Neuronal stem cell (in vitro differentiated cells): ENCODE measurements at regions not wholly inside any gene's neighbourhood (a gene's known extent, or its start where the extent isn't known, plus 50 kb on each side); places are given as distances from the start of the nearest gene placed in this dataset.
"Not testable (repeated sequence)": the region's sequence is repeated elsewhere in the genome, so short reads cannot be mapped to it uniquely, and the experiment has no call there.

ENCODE experiments used
- DNase-seq: peaks from one replicate; pipeline ENCODE4 v3.0.0-alpha.2; 2013; ENCODE audit warnings: low spot score
- H2AFZ ChIP-seq: one replicate; pipeline ENCODE4 v1.6.1; 2013; ENCODE audit warnings: mild to moderate bottlenecking, low read length, inconsistent platforms
- H2AK5ac ChIP-seq: 2 replicates; pipeline ENCODE4 v1.6.1; 2013; ENCODE audit warnings: low read depth, mild to moderate bottlenecking, inconsistent platforms, low read length, moderate library complexity, mixed read lengths
- H2BK120ac ChIP-seq: 2 replicates; pipeline ENCODE4 v1.6.1; 2013; ENCODE audit warnings: low read depth, mild to moderate bottlenecking, inconsistent platforms, low read length, moderate library complexity, mixed read lengths
- H2BK12ac ChIP-seq: one replicate; pipeline ENCODE4 v1.6.1; 2013; ENCODE audit warnings: low read length, inconsistent platforms
- H2BK15ac ChIP-seq: 2 replicates; pipeline ENCODE4 v1.6.1; 2013; ENCODE audit warnings: mild to moderate bottlenecking, low read length, inconsistent platforms, mixed read lengths
- H2BK5ac ChIP-seq: one replicate; pipeline ENCODE4 v1.6.1; 2013; ENCODE audit warnings: inconsistent platforms, mild to moderate bottlenecking, low read length, moderate library complexity
- H3K14ac ChIP-seq: one replicate; pipeline ENCODE4 v1.6.1; 2013; ENCODE audit warnings: low read length, inconsistent platforms
- H3K18ac ChIP-seq: 2 replicates; pipeline ENCODE4 v1.6.1; 2013; ENCODE audit warnings: low read length, inconsistent platforms
- H3K23ac ChIP-seq: 2 replicates; pipeline ENCODE4 v1.6.1; 2013; ENCODE audit warnings: low read depth, mild to moderate bottlenecking, mixed read lengths, low read length, inconsistent platforms; ENCODE audit not compliant: poor library complexity
- H3K27ac ChIP-seq: replicated peaks from 3 replicates; pipeline ENCODE4 v1.5.1; 2013; ENCODE audit warnings: low read length, inconsistent platforms
- H3K27me3 ChIP-seq, 3 experiments: 2 replicates each; pipeline ENCODE4 v1.6.1; 2013; ENCODE audit warnings: low read length in 3 of 3, mild to moderate bottlenecking in 2 of 3, inconsistent platforms in 1 of 3, low read depth in 1 of 3, mixed read lengths in 1 of 3, moderate library complexity in 1 of 3; ENCODE audit not compliant: control insufficient read depth in 3 of 3, insufficient read depth in 3 of 3
- H3K36me3 ChIP-seq, 2 donors: replicated peaks in 1 of 2; 2 replicates each; pipeline ENCODE4 v1.6.1; 2013; ENCODE audit warnings: low read length in 2 of 2; ENCODE audit not compliant: control insufficient read depth in 2 of 2, insufficient read depth in 2 of 2
- H3K4ac ChIP-seq: 2 replicates; pipeline ENCODE4 v1.6.1; 2013; ENCODE audit warnings: inconsistent platforms, mild to moderate bottlenecking, low read length, moderate library complexity
- H3K4me1 ChIP-seq, 2 donors: 1 replicate in 1 of 2; 2 replicates in 1 of 2; pipeline ENCODE4 v1.6.1; 2013; ENCODE audit warnings: low read length in 2 of 2, low read depth in 1 of 2; ENCODE audit not compliant: control insufficient read depth in 2 of 2, insufficient read depth in 1 of 2
- H3K4me2 ChIP-seq: one replicate; pipeline ENCODE4 v1.6.1; 2013; ENCODE audit warnings: mild to moderate bottlenecking, low read length, inconsistent platforms; ENCODE audit not compliant: insufficient read depth, poor library complexity, severe bottlenecking
- H3K4me3 ChIP-seq, 2 donors: 2 replicates each; pipeline ENCODE4 v1.5.1; 2013; ENCODE audit warnings: low read length in 2 of 2, mild to moderate bottlenecking in 2 of 2, inconsistent platforms in 1 of 2, moderate library complexity in 1 of 2
- H3K79me1 ChIP-seq: one replicate; pipeline ENCODE4 v1.6.1; 2013; ENCODE audit warnings: low read depth, mild to moderate bottlenecking, inconsistent platforms, low read length, moderate library complexity
- H3K9ac ChIP-seq: one replicate; pipeline ENCODE4 v1.6.1; 2013; ENCODE audit warnings: mild to moderate bottlenecking, low read depth, low read length, inconsistent platforms; ENCODE audit not compliant: poor library complexity
- H3K9me3 ChIP-seq, 2 donors: replicated peaks in 1 of 2; 2 replicates each; pipeline versions ENCODE3 to v1.6.1; 2013; ENCODE audit warnings: low read length in 2 of 2, mild to moderate bottlenecking in 2 of 2, inconsistent platforms in 1 of 2, low read depth in 1 of 2, mixed read lengths in 1 of 2, moderate library complexity in 1 of 2; ENCODE audit not compliant: control insufficient read depth in 2 of 2, insufficient read depth in 1 of 2
- H4K8ac ChIP-seq: one replicate; pipeline ENCODE4 v1.6.1; 2013; ENCODE audit warnings: low read depth, mild to moderate bottlenecking, inconsistent platforms, low read length, moderate library complexity
- H4K91ac ChIP-seq: one replicate; pipeline ENCODE4 v1.6.1; 2013; ENCODE audit warnings: low read length, low read depth, mild to moderate bottlenecking, inconsistent platforms; ENCODE audit not compliant: poor library complexity
- WGBS, 2 donors: extraction: QIAGEN DNeasy Blood & Tissue Kit; methylation state at CpG; one replicate each; pipeline ENCODE4 v1.1.7; 2013; ENCODE audit warnings: missing lambda C conversion rate in 2 of 2, mixed read lengths in 1 of 2; ENCODE audit not compliant: insufficient read length in 2 of 2, insufficient replicate concordance in 1 of 2; ENCODE audit errors: extremely low coverage in 2 of 2; 5-methylcytosine and 5-hydroxymethylcytosine counted together

DNA sequence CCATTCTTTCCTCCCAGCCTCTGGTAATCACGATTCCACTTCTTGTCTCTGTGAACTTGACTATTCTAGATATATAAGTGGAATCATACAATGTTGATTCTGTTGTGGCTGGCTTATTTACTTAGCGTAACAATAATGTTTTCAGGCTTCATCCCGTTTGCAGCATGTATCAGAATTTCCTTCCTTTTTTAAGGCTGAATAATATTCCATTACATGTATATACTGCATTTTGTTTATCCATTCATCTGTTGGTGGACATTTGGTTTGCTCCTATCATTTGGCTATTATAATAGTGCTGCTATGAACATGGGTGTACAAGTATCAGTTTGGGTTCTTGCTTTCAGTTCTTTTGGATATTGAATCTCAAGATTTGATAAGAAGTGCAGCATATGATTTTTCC, 239.7 kb upstream of the ZNF608 start:
- Histone ChIP-seq H2BK5ac (no peak overlapping the region), H3K27ac (no peak overlapping the region), H3K4me2 (no peak overlapping the region), H3K4me3 (no peak overlapping the region), H2AK5ac (no peak overlapping the region), H4K91ac (no peak overlapping the region), H3K9me3 (peaks cover 7 to 17% of the 10 kb centered on the region in 2 donors), H3K4me1 (peaks cover under 1 to 2% of the 10 kb centered on the region in 2 donors), H4K8ac (no peak overlapping the region), H3K14ac (no peak overlapping the region), H3K18ac (no peak overlapping the region), H2AFZ (no peak overlapping the region), H3K79me1 (no peaks in the 10 kb centered on the region), H3K36me3 (no peaks in the 10 kb centered on the region), H3K27me3 (no peaks in the 10 kb centered on the region), H3K9ac (no peak overlapping the region), H3K4ac (no peak overlapping the region), H2BK120ac (no peak overlapping the region), H2BK15ac (no peak overlapping the region), H3K23ac (no peak overlapping the region), H2BK12ac (no peak overlapping the region)
- DNase-seq = no peak
- WGBS, 2 donors = 100% methylated on average over 1 of the region's 3 CpGs; no CpG with 5 or more reads in 1 of the 2 donors

DNA sequence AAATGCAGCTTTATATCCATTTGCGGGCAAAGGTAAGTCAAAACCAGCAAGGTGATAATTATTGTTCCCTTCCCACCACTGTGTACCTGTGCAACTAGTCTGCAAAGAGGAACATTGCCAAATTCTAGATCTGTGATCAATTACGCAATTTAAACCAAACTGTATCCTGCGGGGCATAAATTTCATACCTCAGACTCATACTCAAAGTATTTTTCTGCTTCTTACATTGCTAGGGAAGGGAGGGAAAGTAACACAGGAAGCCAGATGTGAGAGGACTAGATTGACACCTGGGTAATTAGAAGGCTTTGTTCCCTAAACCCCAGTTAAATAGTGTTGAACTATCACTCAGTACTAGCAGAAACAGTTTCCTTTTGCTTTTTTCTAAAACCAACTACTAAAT, 240.2 kb upstream of the ZNF608 start:
- H3K4me2 ChIP-seq = no peak overlapping the region
- H3K27ac ChIP-seq = no peak overlapping the region
- H3K36me3 ChIP-seq = no peaks in the 10 kb centered on the region
- H2BK15ac ChIP-seq = no peak overlapping the region
- H3K14ac ChIP-seq = no peak overlapping the region
- H3K9me3 ChIP-seq = peaks cover 7 to 17% of the 10 kb centered on the region in 2 donors
- H3K4me1 ChIP-seq = peaks cover 0 to 1% of the 10 kb centered on the region in 2 donors
- no peak overlapping the region for H4K91ac ChIP-seq
- DNase-seq = no peak
- no CpG with 5 or more reads among the region's 3 CpGs for WGBS, 2 donors
- H3K4me3 ChIP-seq = no peak overlapping the region
- no peak overlapping the region for H3K9ac ChIP-seq
- no peak overlapping the region for H2AK5ac ChIP-seq
- no peak overlapping the region for H2BK12ac ChIP-seq
- no peaks in the 10 kb centered on the region for H3K79me1 ChIP-seq
- no peak overlapping the region for H2AFZ ChIP-seq
- H3K23ac ChIP-seq = no peak overlapping the region
- no peak overlapping the region for H4K8ac ChIP-seq
- H3K4ac ChIP-seq = no peak overlapping the region
- H2BK120ac ChIP-seq = no peak overlapping the region
- no peak overlapping the region for H3K18ac ChIP-seq
- no peaks in the 10 kb centered on the region for H3K27me3 ChIP-seq
- no peak overlapping the region for H2BK5ac ChIP-seq

DNA sequence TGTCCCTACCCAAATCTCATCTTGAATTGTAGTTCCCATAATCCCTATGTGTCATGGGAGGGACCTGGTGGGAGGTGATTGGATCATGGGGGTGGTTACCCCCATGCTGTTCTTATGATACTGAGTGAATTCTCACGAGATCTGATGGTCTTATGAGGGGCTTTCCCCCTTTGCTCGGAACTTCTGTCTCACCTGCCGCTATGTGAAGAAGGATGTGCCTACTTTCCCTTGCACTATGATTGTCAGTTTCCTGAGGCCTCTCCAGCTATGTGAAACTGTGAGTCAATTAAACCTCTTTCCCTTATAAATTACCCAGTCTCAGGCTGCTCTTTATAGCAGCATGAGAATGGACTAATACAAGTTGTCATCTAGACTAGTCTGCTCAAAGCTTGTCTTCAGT, 241.3 kb upstream of the ZNF608 start:
- not testable (repeated sequence) for H4K91ac ChIP-seq, H2BK12ac ChIP-seq, H3K18ac ChIP-seq, H3K27ac ChIP-seq, H3K4me3 ChIP-seq, H3K4me2 ChIP-seq, H3K4me1 ChIP-seq, H3K14ac ChIP-seq, DNase-seq, H4K8ac ChIP-seq, H3K27me3 ChIP-seq, H2AFZ ChIP-seq, H3K9ac ChIP-seq, H2AK5ac ChIP-seq, H3K4ac ChIP-seq, H2BK15ac ChIP-seq, H2BK120ac ChIP-seq, H3K79me1 ChIP-seq, H3K36me3 ChIP-seq, H2BK5ac ChIP-seq, H3K23ac ChIP-seq
- no CpG with 5 or more reads among the region's 3 CpGs for WGBS, 2 donors
- peaks cover 7 to 17% of the 10 kb centered on the region in 2 donors for H3K9me3 ChIP-seq

DNA sequence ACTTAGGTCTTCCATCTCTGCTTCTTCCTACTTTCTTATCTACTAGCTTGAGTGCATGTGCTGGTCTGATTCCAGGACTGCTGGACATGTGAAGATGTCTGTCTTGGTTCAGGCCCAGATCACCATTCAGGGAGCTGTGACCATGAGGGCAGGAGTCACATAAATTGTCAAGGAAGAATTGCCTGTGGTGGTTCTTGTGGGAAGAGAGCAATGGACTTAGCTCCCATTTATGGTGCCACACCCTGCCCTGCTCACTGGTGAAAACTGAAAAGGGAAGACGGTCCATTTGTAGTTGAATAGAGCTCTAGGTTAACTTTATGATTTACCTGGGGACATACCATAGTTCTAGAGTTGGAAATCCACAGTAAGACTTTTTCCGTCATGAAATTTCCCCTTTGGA, 244.3 kb upstream of the ZNF608 start:
- H2BK15ac ChIP-seq = no peak overlapping the region
- no peak overlapping the region for H3K4me3 ChIP-seq
- H3K27me3 ChIP-seq = no peaks in the 10 kb centered on the region
- H2BK5ac ChIP-seq = no peak overlapping the region
- H2BK120ac ChIP-seq = no peak overlapping the region
- DNase-seq = no peak
- WGBS, 2 donors = no CpG with 5 or more reads among the region's 2 CpGs
- H3K18ac ChIP-seq = peak overlapping the region; percentile 50
- no peak overlapping the region for H3K23ac ChIP-seq
- H3K14ac ChIP-seq = no peak overlapping the region
- H2BK12ac ChIP-seq = no peak overlapping the region
- no peak overlapping the region for H2AK5ac ChIP-seq
- no peaks in the 10 kb centered on the region for H3K79me1 ChIP-seq
- peaks cover 0 to 3% of the 10 kb centered on the region in 2 donors for H3K9me3 ChIP-seq
- no peaks in the 10 kb centered on the region for H3K36me3 ChIP-seq
- H3K4ac ChIP-seq = no peak overlapping the region
- no peak overlapping the region for H3K9ac ChIP-seq
- peaks cover 2 to 6% of the 10 kb centered on the region in 2 donors for H3K4me1 ChIP-seq
- H4K91ac ChIP-seq = no peak overlapping the region
- no peak overlapping the region for H3K4me2 ChIP-seq
- H4K8ac ChIP-seq = no peak overlapping the region
- H2AFZ ChIP-seq = no peak overlapping the region
- H3K27ac ChIP-seq = no peak overlapping the region
